GM23248 (cell line): ENCODE measurements at regions not wholly inside any gene's neighbourhood (a gene's known extent, or its start where the extent isn't known, plus 50 kb on each side); places are given as distances from the start of the nearest gene placed in this dataset.

Experiments
- EZH2 ChIP-seq: fragments of 200-600 bp; sonication (generic); IDR thresholded peaks from 2 replicates; pipeline ENCODE4 v1.6.1; 2018; ENCODE audit warnings: antibody characterized with exemption, mild to moderate bottlenecking; ENCODE audit not compliant: insufficient read depth, poor library complexity, severe bottlenecking
- EZH2phosphoT487 ChIP-seq: fragments of 200-600 bp; sonication (generic); IDR thresholded peaks from 2 replicates; pipeline ENCODE4 v1.6.1; 2018; ENCODE audit warnings: antibody characterized with exemption, moderate library complexity, mild to moderate bottlenecking, low read depth; ENCODE audit not compliant: insufficient read depth

GRCh38 chr13:73335210-73335609 lies 276.4 kb downstream of the KLF5 start:
- TF ChIP-seq EZH2phosphoT487 = no peak
- TF ChIP-seq EZH2 = no peak
